Brain microvascular endothelial cell (primary cell): ENCODE measurements at regions not wholly inside any gene's neighbourhood (a gene's known extent, or its start where the extent isn't known, plus 50 kb on each side); places are given as distances from the start of the nearest gene placed in this dataset.

Experiments used
- DNase-seq: peaks from one replicate; pipeline ENCODE4 v3.0.0-alpha.2; 2020
- H3K27ac ChIP-seq: fragments of 250-450 bp; sonication (Bioruptor Pico); 2 replicates; pipeline ENCODE4 v1.5.1; 2020; ENCODE audit warnings: mild to moderate bottlenecking, moderate library complexity
- H3K27me3 ChIP-seq: fragments of 250-450 bp; sonication (Bioruptor Pico); replicated peaks from 2 replicates; pipeline ENCODE4 v1.5.1; 2020; ENCODE audit warnings: mild to moderate bottlenecking
- H3K36me3 ChIP-seq: fragments of 250-450 bp; sonication (Bioruptor Pico); replicated peaks from 2 replicates; pipeline ENCODE4 v1.5.1; 2020; ENCODE audit warnings: mild to moderate bottlenecking
- H3K4me3 ChIP-seq: 2 replicates; pipeline ENCODE4 v1.5.1; 2011; ENCODE audit warnings: low read depth, mild to moderate bottlenecking, control low read depth, low read length, moderate library complexity
- in situ Hi-C: cut with HindIII; loops from 2 replicates; pipeline ENCODE4 v1.10.0; 2017; ENCODE audit warnings: low sequenced_read_pairs, low pct_ligation_motif_present
- TF ChIP-seq, protein P1 (sequence below): IDR thresholded peaks from 2 replicates; pipeline ENCODE4 v1.5.1; 2011; ENCODE audit warnings: low read depth, mild to moderate bottlenecking, moderate library complexity, low read length, control low read depth, inconsistent platforms; ENCODE audit errors: missing control alignments

DNA sequence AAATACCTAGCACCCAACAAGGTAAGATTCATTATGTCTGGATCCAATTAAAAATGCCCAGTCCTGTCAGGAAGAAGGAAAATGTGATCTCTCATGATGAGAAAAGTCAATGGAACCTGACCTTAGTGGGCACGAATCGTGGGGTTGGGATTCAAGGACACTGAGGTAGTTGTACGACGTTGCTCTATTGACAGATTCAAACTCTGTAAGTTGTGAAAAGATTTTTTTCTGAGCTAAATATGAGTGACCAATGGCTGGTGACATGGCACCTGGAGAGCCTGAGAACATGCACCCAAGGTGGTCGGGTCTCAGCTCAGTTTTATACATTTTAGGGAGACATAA, 148.2 kb downstream of the NDUFA10 start:
- in situ Hi-C loops = no loop called here
- TF ChIP-seq, protein P1, sequence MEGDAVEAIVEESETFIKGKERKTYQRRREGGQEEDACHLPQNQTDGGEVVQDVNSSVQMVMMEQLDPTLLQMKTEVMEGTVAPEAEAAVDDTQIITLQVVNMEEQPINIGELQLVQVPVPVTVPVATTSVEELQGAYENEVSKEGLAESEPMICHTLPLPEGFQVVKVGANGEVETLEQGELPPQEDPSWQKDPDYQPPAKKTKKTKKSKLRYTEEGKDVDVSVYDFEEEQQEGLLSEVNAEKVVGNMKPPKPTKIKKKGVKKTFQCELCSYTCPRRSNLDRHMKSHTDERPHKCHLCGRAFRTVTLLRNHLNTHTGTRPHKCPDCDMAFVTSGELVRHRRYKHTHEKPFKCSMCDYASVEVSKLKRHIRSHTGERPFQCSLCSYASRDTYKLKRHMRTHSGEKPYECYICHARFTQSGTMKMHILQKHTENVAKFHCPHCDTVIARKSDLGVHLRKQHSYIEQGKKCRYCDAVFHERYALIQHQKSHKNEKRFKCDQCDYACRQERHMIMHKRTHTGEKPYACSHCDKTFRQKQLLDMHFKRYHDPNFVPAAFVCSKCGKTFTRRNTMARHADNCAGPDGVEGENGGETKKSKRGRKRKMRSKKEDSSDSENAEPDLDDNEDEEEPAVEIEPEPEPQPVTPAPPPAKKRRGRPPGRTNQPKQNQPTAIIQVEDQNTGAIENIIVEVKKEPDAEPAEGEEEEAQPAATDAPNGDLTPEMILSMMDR = no peak
- H3K4me3 ChIP-seq = no peak overlapping the region
- H3K36me3 ChIP-seq = no peaks in the 10 kb centered on the region
- H3K27me3 ChIP-seq = no peaks in the 10 kb centered on the region
- no peak for DNase-seq
- H3K27ac ChIP-seq = no peak overlapping the region

- no peaks in the 10 kb centered on the region for H3K27me3 ChIP-seq
- no peak overlapping the region for H3K4me3 ChIP-seq
- H3K36me3 ChIP-seq = no peaks in the 10 kb centered on the region
- TF ChIP-seq, protein P1 = no peak
- no peak overlapping the region for H3K27ac ChIP-seq
- no peak for DNase-seq
- in situ Hi-C loops = no loop called here
These were observed 148.7 kb downstream of the NDUFA10 start for GRCh38 chr2:239876271-239876947.

GRCh38 chr2:239874636-239875356, 150.3 kb downstream of the NDUFA10 start:
- in situ Hi-C loops = no loop called here
- Histone ChIP-seq H3K36me3 (no peaks in the 10 kb centered on the region), H3K4me3 (no peak overlapping the region), H3K27ac (no peak overlapping the region), H3K27me3 (no peaks in the 10 kb centered on the region)
- DNase-seq = no peak
- TF ChIP-seq, protein P1 = no peak

GRCh38 chr2:239873656-239874635, 151.2 kb downstream of the NDUFA10 start:
- no peaks in the 10 kb centered on the region for H3K36me3 ChIP-seq
- TF ChIP-seq, protein P1 = no peak
- H3K4me3 ChIP-seq = no peak overlapping the region
- H3K27me3 ChIP-seq = no peaks in the 10 kb centered on the region
- DNase-seq = no peak
- in situ Hi-C loops = no loop called here
- no peak overlapping the region for H3K27ac ChIP-seq

DNA sequence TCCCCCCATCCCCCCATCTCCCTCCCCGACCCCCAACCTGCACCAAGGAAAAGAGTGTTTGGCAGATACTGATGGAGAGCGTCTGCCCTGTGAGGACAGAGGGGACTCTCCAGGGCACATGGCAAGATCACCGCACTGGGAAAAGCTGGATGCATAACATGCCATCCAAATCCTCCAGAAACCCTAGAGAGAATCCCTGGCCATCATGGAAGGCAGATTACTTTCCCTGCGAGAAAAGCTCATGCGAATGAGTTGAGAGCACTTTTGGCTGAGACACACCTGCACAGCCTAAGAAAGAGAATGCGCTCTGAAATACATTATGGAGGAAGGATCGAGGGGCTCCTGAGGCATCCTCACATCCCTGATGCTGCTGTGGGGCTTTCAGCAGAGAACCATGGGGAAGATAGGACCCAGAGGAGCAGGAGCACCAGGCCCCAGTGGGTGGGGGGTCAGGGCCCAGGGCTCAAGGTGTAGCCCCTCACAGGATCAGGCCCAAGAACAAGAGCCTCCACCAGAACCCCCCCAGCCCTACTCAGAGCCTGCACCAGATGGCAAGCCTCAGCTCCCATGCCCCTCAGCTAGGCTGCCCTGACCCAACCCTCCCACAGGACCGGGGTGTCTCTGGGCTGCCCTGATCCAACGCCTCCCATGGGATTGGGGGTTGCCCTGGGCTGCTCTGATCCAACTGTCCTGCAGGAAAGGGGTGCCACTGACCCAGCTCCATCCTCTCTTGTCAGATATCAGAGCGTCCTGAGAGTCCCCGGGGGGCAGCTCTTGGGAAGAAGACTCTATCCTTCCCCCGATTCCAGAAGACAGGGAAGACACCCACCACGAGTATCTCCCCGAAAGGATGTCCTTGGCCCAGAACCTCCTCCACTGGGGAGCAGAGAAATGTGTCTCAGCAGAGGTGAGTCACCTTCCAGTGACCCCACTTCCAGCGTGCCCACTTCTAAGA, 153.4 kb downstream of the NDUFA10 start:
- TF ChIP-seq, protein P1 = no peak
- in situ Hi-C loops = no loop called here
- no peak overlapping the region for H3K4me3 ChIP-seq
- DNase-seq = no peak
- no peaks in the 10 kb centered on the region for H3K27me3 ChIP-seq
- no peaks in the 10 kb centered on the region for H3K36me3 ChIP-seq
- H3K27ac ChIP-seq = no peak overlapping the region
